SK-N-SH treated with all-trans-retinoic acid at 6 μM for 48 hours (cell line): ENCODE measurements at regions not wholly inside any gene's neighbourhood (a gene's known extent, or its start where the extent isn't known, plus 50 kb on each side); places are given as distances from the start of the nearest gene placed in this dataset.

ENCODE experiments used
- ATAC-seq: fragments of 200-7000 bp; cut with Tn5 transposase; 3 replicates; pipeline ENCODE4 v1.9.1; 2020; ENCODE audit warnings: mild to moderate bottlenecking, moderate library complexity
- ARNTL ChIP-seq: fragments of 450-650 bp; formaldehyde crosslinking; IDR thresholded peaks from 2 replicates; pipeline ENCODE4 v1.5.0; 2020; ENCODE audit warnings: low read depth, mild to moderate bottlenecking, moderate library complexity, borderline replicate concordance
- BACH2 ChIP-seq: fragments of 250-450 bp; sonication (Bioruptor Pico); IDR thresholded peaks from 2 replicates; pipeline ENCODE4 v1.9.0; 2021; ENCODE audit warnings: mild to moderate bottlenecking, borderline replicate concordance
- CSDC2 ChIP-seq: fragments of 250-450 bp; sonication (Bioruptor Pico); IDR thresholded peaks from 2 replicates; pipeline ENCODE4 v1.5.0; 2020; ENCODE audit warnings: mild to moderate bottlenecking, moderate library complexity
- CSRNP3 ChIP-seq: fragments of 250-450 bp; sonication (Bioruptor Pico); IDR thresholded peaks from 2 replicates; pipeline ENCODE4 v1.5.1; 2021; ENCODE audit warnings: mild to moderate bottlenecking, moderate library complexity
- ESRRG ChIP-seq: fragments of 250-450 bp; sonication (Bioruptor Pico); IDR thresholded peaks from 2 replicates; pipeline ENCODE4 v1.6.1; 2021; ENCODE audit warnings: mild to moderate bottlenecking
- GLIS3 ChIP-seq: fragments of 250-450 bp; sonication (Bioruptor Pico); IDR thresholded peaks from 2 replicates; pipeline ENCODE4 v1.5.0; 2020; ENCODE audit warnings: mild to moderate bottlenecking, moderate library complexity
- ISL1 ChIP-seq: fragments of 250-450 bp; sonication (Bioruptor Pico); IDR thresholded peaks from 2 replicates; pipeline ENCODE4 v2.1.2; 2022; ENCODE audit warnings: mild to moderate bottlenecking, moderate library complexity
- OSR1 ChIP-seq: fragments of 250-450 bp; sonication (Bioruptor Pico); IDR thresholded peaks from 2 replicates; pipeline ENCODE4 v1.8.0; 2022; ENCODE audit warnings: moderate library complexity, mild to moderate bottlenecking, inconsistent platforms
- PPARA ChIP-seq: fragments of 250-450 bp; sonication (Bioruptor Pico); IDR thresholded peaks from 2 replicates; pipeline ENCODE4 v1.5.0; 2020; ENCODE audit warnings: mild to moderate bottlenecking, borderline replicate concordance
- RARB ChIP-seq: fragments of 250-450 bp; sonication (Bioruptor Pico); IDR thresholded peaks from 2 replicates; pipeline ENCODE4 v1.8.0; 2021; ENCODE audit warnings: mild to moderate bottlenecking, moderate library complexity
- SNAI2 ChIP-seq: fragments of 250-450 bp; sonication (Bioruptor Pico); IDR thresholded peaks from 2 replicates; pipeline ENCODE4 v1.5.0; 2020; ENCODE audit warnings: mild to moderate bottlenecking, moderate library complexity
- TOX ChIP-seq: fragments of 250-450 bp; sonication (Bioruptor Pico); IDR thresholded peaks from 2 replicates; pipeline ENCODE4 v1.8.0; 2021; ENCODE audit warnings: mild to moderate bottlenecking, moderate library complexity, borderline replicate concordance
- TSHZ2 ChIP-seq: fragments of 250-450 bp; sonication (Bioruptor Pico); IDR thresholded peaks from 2 replicates; pipeline ENCODE4 v1.5.0; 2020; ENCODE audit warnings: mild to moderate bottlenecking, moderate library complexity
- ZC3H10 ChIP-seq: fragments of 250-450 bp; sonication (Bioruptor Pico); IDR thresholded peaks from 2 replicates; pipeline ENCODE4 v1.5.1; 2021; ENCODE audit warnings: mild to moderate bottlenecking, moderate library complexity
- ZFP3 ChIP-seq: fragments of 250-450 bp; sonication (Bioruptor Pico); IDR thresholded peaks from 2 replicates; pipeline ENCODE4 v1.5.0; 2020; ENCODE audit warnings: mild to moderate bottlenecking, moderate library complexity
- ZFP30 ChIP-seq: fragments of 450-650 bp; formaldehyde crosslinking; IDR thresholded peaks from 2 replicates; pipeline ENCODE4 v1.5.0; 2022; ENCODE audit warnings: mild to moderate bottlenecking, moderate library complexity
- ZNF565 ChIP-seq: fragments of 450-650 bp; formaldehyde crosslinking; conservative IDR thresholded peaks from 2 replicates; pipeline ENCODE4 v1.5.0; 2020; ENCODE audit warnings: low read depth, mild to moderate bottlenecking, moderate library complexity
- ZNF70 ChIP-seq: fragments of 450-650 bp; formaldehyde crosslinking; IDR thresholded peaks from 2 replicates; pipeline ENCODE4 v1.5.0; 2020; ENCODE audit warnings: mild to moderate bottlenecking, moderate library complexity
- ZNF8 ChIP-seq: fragments of 450-650 bp; formaldehyde crosslinking; IDR thresholded peaks from 2 replicates; pipeline ENCODE4 v1.5.0; 2020; ENCODE audit warnings: mild to moderate bottlenecking, moderate library complexity
- TF ChIP-seq, protein P1 (sequence below): fragments of 250-450 bp; sonication (Bioruptor Pico); IDR thresholded peaks from 2 replicates; pipeline ENCODE4 v1.5.1; 2020; ENCODE audit warnings: low read depth, mild to moderate bottlenecking, moderate library complexity
- TF ChIP-seq, protein P2 (sequence below): fragments of 250-450 bp; sonication (Bioruptor Pico); IDR thresholded peaks from 2 replicates; pipeline ENCODE4 v1.8.0; 2021; ENCODE audit warnings: low read depth, mild to moderate bottlenecking, moderate library complexity, borderline replicate concordance

DNA sequence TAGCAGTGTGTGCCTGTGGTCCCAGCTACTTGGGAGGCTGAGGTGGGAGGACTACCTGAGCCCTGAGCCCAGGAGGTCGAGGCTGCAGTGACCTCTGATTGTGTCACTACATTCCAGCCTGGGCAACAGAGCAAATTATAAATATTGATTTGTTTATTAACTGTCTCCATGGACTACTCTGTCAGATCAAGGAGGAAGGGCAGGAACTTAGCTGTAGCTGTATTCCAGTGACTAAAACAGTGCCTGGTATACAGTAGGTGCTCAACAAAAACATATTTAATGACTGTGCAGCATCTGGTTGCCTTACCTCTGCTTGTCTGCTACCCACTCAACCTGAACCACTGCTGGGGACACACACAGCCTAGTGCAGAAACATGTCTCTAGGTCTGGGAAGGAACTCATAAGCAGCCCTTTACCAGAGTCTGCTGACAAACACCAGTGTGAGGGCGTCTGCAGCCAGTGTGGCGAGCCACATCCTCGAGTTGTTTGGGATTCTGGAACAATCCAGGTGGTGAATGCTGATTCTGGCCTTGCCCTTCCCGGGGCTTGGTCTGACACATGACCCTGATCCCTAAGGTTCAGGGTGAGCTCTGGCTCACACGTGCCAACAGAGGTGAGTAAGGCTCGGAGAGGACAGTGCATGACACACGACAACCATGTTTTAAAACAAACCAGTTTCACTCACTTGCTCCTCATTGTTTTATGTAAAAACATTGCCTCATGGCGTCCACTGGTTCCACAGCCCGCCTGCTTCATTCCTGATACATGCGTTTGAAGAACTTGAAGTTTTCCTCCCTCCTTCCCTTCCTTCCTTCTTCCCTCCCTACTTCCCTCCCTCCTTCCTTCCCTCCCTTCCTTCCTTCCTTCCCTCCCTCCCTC, 117.9 kb upstream of the ZNF217 start (continued):
- TF ChIP-seq TSHZ2 (CRISPR knock-in tag) (no peak), GLIS3 (CRISPR knock-in tag) (no peak), TOX (CRISPR knock-in tag) (no peak)
- TF ChIP-seq, protein P1, sequence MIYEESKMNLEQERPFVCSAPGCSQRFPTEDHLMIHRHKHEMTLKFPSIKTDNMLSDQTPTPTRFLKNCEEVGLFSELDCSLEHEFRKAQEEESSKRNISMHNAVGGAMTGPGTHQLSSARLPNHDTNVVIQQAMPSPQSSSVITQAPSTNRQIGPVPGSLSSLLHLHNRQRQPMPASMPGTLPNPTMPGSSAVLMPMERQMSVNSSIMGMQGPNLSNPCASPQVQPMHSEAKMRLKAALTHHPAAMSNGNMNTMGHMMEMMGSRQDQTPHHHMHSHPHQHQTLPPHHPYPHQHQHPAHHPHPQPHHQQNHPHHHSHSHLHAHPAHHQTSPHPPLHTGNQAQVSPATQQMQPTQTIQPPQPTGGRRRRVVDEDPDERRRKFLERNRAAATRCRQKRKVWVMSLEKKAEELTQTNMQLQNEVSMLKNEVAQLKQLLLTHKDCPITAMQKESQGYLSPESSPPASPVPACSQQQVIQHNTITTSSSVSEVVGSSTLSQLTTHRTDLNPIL (CRISPR knock-in tag): no peak

GRCh38 chr20:53708129-53708968, 114.7 kb upstream of the ZNF217 start:
- TF ChIP-seq ZFP3 (CRISPR knock-in tag): 0 out of 2 replicates have a peak, but pooled peaks have one; percentile 14
- no peak for TF ChIP-seq TOX (CRISPR knock-in tag)
- ATAC-seq: peak; percentile 45

DNA sequence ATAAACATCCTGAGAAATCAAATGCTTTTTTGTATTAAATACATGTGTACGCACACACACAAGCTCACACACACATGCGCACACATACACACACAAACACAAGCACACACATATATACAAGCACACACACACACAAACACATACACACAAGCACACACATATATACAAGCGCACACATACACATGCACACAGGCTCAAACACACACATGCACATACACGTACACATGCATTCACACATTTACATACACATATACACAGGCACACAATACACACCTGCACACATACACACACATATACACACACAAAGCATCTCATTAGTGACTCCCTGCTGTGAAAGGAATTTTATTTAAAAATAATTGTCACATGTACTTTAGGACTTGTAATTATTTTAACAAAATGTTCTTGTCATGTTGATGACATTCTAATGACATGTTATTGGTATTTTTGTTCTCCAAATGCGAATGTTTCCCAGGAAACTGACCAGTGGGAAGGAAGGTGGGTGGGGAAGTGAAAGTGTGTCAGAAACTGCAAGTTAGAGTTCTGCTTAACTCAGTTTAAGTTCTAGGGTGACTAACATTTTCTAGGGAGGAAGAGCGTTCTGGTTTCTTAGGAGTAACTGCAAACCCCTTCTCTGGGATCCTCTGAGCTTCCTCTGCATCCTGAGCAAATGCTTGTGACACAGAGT, 113.9 kb upstream of the ZNF217 start:
- TF ChIP-seq ARNTL (CRISPR knock-in tag) (no peak), ZNF70 (CRISPR knock-in tag) (no peak), ZC3H10 (CRISPR knock-in tag) (no peak), CSDC2 (CRISPR knock-in tag) (no peak), TSHZ2 (CRISPR knock-in tag) (no peak), GLIS3 (CRISPR knock-in tag) (no peak), BACH2 (CRISPR knock-in tag) (no peak), OSR1 (CRISPR knock-in tag) (no peak), ZNF8 (CRISPR knock-in tag) (no peak), SNAI2 (CRISPR knock-in tag) (no peak), PPARA (CRISPR knock-in tag) (no peak), ZFP3 (CRISPR knock-in tag) (no peak), CSRNP3 (CRISPR knock-in tag) (no peak), ISL1 (CRISPR knock-in tag) (no peak), RARB (CRISPR knock-in tag) (no peak), ZFP30 (CRISPR knock-in tag) (no peak), ESRRG (CRISPR knock-in tag) (no peak), ZNF565 (CRISPR knock-in tag) (no peak), TOX (CRISPR knock-in tag) (no peak)
- TF ChIP-seq, protein P2, sequence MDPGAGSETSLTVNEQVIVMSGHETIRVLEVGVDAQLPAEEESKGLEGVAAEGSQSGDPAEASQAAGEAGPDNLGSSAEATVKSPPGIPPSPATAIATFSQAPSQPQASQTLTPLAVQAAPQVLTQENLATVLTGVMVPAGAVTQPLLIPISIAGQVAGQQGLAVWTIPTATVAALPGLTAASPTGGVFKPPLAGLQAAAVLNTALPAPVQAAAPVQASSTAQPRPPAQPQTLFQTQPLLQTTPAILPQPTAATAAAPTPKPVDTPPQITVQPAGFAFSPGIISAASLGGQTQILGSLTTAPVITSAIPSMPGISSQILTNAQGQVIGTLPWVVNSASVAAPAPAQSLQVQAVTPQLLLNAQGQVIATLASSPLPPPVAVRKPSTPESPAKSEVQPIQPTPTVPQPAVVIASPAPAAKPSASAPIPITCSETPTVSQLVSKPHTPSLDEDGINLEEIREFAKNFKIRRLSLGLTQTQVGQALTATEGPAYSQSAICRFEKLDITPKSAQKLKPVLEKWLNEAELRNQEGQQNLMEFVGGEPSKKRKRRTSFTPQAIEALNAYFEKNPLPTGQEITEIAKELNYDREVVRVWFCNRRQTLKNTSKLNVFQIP (CRISPR knock-in tag): no peak
- ATAC-seq: peak; percentile 60
